ENCODE measurements at regions not wholly inside any gene's neighbourhood (a gene's known extent, or its start where the extent isn't known, plus 50 kb on each side); places are given as distances from the start of the nearest gene placed in this dataset.

DNA sequence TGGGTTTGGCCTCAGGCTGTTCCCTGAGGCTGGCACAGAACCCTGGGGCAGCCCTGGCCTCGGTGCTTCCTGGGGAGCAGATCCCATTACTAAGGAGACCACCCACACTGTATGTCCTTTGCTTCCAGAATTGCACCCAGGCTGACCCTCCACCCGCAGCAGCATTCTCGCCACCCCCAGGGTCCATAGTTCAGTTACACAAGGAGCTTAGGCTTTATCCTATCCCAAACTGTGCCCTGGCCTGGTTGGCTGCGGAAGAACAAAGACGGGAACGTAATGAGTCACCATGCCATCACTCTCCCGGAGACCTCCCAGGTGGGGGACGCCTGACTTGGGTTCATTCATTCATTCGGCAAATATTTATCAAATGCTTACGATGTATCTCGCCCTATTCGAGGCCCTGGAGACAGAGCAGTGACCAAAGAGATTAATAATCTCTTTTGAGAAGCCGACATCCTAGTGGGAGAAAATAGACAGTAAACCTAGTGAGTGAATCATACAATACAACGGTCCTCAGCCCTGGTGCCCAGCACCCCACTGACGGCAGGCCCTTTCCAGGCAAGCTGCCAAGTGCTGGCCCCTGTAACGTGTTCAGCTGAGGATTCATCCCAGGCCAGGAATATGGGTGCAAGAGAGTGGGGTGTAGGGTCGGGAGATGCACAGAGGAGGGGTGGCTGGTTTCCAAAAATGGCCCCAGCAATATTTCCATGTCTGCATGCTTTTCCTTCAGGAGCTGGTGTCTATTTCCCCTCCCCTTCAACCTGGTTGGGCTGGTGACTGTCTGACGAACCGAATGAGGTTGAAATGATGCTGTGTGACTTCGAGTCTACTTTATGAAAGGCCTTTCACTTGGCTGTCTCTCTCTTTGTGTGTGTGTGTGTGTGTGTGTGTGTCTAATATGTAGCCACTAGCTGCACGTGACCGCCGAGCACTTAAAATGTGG is 134.2 kb downstream of the MGAT5B start:
- TF ChIP-seq CTCF (IDR thresholded peaks at IDR 0.05) (no peak), SP1 (CRISPR knock-in tag; conservative IDR thresholded peaks at IDR 0.05) (no peak), NFYB (CRISPR knock-in tag; conservative IDR thresholded peaks at IDR 0.05; ENCODE audit: low read depth) (no peak), TEAD4 (CRISPR knock-in tag; IDR thresholded peaks at IDR 0.05) (no peak), FOXJ3 (CRISPR knock-in tag; IDR thresholded peaks at IDR 0.05; ENCODE audit: borderline replicate concordance) (no peak), ZNF512 (CRISPR knock-in tag; IDR thresholded peaks at IDR 0.05; ENCODE audit: borderline replicate concordance) (no peak), NR2C2 (CRISPR knock-in tag; IDR thresholded peaks at IDR 0.05) (no peak)
- TF ChIP-seq, protein P1, sequence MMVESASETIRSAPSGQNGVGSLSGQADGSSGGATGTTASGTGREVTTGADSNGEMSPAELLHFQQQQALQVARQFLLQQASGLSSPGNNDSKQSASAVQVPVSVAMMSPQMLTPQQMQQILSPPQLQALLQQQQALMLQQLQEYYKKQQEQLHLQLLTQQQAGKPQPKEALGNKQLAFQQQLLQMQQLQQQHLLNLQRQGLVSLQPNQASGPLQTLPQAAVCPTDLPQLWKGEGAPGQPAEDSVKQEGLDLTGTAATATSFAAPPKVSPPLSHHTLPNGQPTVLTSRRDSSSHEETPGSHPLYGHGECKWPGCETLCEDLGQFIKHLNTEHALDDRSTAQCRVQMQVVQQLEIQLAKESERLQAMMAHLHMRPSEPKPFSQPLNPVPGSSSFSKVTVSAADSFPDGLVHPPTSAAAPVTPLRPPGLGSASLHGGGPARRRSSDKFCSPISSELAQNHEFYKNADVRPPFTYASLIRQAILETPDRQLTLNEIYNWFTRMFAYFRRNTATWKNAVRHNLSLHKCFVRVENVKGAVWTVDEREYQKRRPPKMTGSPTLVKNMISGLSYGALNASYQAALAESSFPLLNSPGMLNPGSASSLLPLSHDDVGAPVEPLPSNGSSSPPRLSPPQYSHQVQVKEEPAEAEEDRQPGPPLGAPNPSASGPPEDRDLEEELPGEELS (CRISPR knock-in tag; IDR thresholded peaks at IDR 0.05), result no peak
